GM13976 (cell line): ENCODE measurements at regions not wholly inside any gene's neighbourhood (a gene's known extent, or its start where the extent isn't known, plus 50 kb on each side); places are given as distances from the start of the nearest gene placed in this dataset.
"Not testable (repeated sequence)": the region's sequence is repeated elsewhere in the genome, so short reads cannot be mapped to it uniquely, and the experiment has no call there.

ENCODE experiments used
- DNase-seq: peaks from one replicate; pipeline ENCODE4 v3.0.0; 2012; ENCODE audit warnings: low spot score
- in situ Hi-C: fragments of 300-500 bp; cut with MboI; formaldehyde crosslinking; loops from one replicate; pipeline ENCODE4 v1.12.0; 2022; ENCODE audit warnings: low sequenced_read_pairs, mixed read lengths, inconsistent platforms; ENCODE audit not compliant: unreplicated experiment
- TF ChIP-seq, protein P1 (sequence below): IDR thresholded peaks from 2 replicates; pipeline ENCODE4 v1.5.1; 2012; ENCODE audit warnings: borderline replicate concordance, mild to moderate bottlenecking; ENCODE audit not compliant: insufficient read depth; ENCODE audit errors: extremely low read depth, missing control alignments, control extremely low read depth

DNA sequence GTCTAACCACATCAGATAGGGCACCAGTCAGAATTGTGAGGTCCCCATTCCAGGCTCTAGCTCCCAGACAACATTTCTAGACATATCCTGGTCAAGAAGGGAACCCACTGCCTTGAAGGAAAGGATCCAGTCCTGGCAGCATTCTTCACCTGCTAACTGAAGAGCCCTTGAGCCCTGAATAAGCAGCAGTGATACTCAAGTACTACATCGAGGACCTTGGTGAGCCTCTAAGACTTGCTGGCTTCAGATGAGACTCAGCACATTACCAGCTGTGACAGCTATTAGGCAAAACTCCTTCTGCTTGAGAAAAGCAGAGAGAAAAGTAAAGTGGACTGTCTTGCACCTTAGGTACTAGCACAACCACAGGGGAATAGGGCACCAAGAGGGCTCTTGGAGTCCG, 205.8 kb upstream of the F9 start:
- no peak for DNase-seq
- TF ChIP-seq, protein P1, sequence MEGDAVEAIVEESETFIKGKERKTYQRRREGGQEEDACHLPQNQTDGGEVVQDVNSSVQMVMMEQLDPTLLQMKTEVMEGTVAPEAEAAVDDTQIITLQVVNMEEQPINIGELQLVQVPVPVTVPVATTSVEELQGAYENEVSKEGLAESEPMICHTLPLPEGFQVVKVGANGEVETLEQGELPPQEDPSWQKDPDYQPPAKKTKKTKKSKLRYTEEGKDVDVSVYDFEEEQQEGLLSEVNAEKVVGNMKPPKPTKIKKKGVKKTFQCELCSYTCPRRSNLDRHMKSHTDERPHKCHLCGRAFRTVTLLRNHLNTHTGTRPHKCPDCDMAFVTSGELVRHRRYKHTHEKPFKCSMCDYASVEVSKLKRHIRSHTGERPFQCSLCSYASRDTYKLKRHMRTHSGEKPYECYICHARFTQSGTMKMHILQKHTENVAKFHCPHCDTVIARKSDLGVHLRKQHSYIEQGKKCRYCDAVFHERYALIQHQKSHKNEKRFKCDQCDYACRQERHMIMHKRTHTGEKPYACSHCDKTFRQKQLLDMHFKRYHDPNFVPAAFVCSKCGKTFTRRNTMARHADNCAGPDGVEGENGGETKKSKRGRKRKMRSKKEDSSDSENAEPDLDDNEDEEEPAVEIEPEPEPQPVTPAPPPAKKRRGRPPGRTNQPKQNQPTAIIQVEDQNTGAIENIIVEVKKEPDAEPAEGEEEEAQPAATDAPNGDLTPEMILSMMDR, result no peak
- in situ Hi-C loops, result no loop called here

DNA sequence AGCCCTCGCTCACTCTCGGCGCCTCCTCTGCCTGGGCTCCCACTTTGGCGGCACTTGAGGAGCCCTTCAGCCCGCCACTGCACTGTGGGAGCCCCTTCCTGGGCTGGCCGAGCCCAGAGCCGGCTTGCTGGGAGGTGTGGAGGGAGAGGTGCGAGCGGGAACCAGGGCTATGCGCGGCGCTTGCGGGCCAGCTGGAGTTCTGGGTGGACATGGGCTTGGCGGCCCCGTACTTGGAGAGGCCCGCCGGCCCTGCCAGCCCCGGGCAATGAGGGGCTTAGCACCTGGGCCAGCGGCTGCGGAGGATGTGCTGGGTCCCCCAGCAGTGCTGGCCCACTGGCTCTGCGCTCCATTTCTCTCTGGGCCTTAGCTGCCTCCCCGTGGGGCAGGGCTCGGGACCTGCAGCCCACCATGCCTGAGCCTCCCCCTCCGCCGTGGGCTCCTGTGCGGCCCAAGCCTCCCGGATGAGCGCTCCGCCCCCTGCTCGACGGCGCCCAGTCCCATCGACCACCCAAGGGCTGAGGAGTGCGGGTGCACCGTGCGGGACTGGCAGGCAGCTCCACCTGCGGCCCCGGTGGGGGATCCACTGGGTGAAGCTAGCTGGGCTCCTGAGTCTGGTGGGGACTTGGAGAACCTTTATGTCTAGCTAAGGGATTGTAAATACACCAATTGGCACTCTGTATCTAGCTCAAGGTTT, 209.7 kb upstream of the F9 start:
- DNase-seq, in situ Hi-C loops: not testable (repeated sequence)

DNA sequence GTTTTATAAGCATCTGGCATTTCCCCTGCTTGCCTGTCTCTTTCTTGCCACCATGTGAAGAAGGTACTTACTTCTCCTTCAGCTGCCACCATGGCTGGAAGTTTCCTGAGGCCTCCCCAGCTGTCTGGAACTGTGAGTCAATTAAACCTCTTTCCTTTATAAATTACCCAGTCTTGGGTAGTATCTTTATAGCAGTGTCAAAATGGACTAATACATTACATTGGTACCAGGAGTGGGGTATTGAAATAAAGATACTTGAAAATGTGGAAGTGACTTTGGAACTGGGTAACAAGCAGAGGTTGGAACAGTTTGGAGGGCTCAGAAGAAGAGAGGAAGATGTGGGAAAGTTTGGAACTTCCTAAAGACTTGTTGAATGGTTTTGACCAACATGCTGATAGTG, 223.9 kb upstream of the F9 start:
- in situ Hi-C loops, DNase-seq: not testable (repeated sequence)

GRCh38 chrX:139304471-139304870, 226.1 kb upstream of the F9 start:
- DNase-seq, result no peak
- in situ Hi-C loops, result no loop called here
- TF ChIP-seq, protein P1, result no peak

- DNase-seq, result no peak
- TF ChIP-seq, protein P1, result no peak
- in situ Hi-C loops, result no loop called here
These were observed 231.2 kb upstream of the F9 start for GRCh38 chrX:139299309-139299708.

GRCh38 chrX:139298437-139298836, 232.1 kb upstream of the F9 start:
- in situ Hi-C loops, result no loop called here
- TF ChIP-seq, protein P1, result no peak
- no peak for DNase-seq

GRCh38 chrX:139297638-139298037, 232.9 kb upstream of the F9 start:
- in situ Hi-C loops, result no loop called here
- no peak for DNase-seq
- TF ChIP-seq, protein P1, result no peak

DNA sequence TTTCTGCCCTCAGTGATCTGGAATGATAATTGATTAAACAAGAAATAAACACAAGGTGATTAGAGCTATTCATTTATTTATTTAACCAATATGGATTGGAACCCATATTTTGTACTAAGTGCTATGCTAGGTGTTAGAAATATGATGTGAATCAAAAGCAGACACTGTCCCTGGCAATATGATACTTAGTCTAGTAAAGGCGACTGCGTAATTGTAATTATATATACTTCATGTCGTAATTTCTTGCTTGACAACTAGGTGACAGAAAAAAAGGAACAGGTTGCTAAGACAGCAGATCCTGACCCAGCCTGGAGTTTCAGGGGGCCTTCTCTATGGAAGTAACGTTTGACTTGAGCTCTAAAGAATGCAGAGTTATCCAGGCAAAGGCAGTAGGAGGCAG, 236.5 kb upstream of the F9 start:
- no peak for DNase-seq
- in situ Hi-C loops, result no loop called here
- TF ChIP-seq, protein P1, result no peak
